GM13976 (cell line): ENCODE measurements at regions not wholly inside any gene's neighbourhood (a gene's known extent, or its start where the extent isn't known, plus 50 kb on each side); places are given as distances from the start of the nearest gene placed in this dataset.

ENCODE experiments used
- DNase-seq: peaks from one replicate; pipeline ENCODE4 v3.0.0; 2012; ENCODE audit warnings: low spot score
- CTCF ChIP-seq: IDR thresholded peaks from 2 replicates; pipeline ENCODE4 v1.5.1; 2012; ENCODE audit warnings: borderline replicate concordance, mild to moderate bottlenecking; ENCODE audit not compliant: insufficient read depth; ENCODE audit errors: extremely low read depth, missing control alignments, control extremely low read depth
- in situ Hi-C: fragments of 300-500 bp; cut with MboI; formaldehyde crosslinking; loops from one replicate; pipeline ENCODE4 v1.12.0; 2022; ENCODE audit warnings: low sequenced_read_pairs, mixed read lengths, inconsistent platforms; ENCODE audit not compliant: unreplicated experiment

- DNase-seq, result no peak
- in situ Hi-C loops, result no loop called here
- TF ChIP-seq CTCF, result no peak
These were observed 477.8 kb downstream of the CDH2 start for GRCh38 chr18:27699137-27699536.

GRCh38 chr18:27696148-27696547, 480.8 kb downstream of the CDH2 start:
- in situ Hi-C loops, result no loop called here
- no peak for TF ChIP-seq CTCF
- no peak for DNase-seq

GRCh38 chr18:27695503-27695902, 481.4 kb downstream of the CDH2 start:
- no peak for TF ChIP-seq CTCF
- DNase-seq, result no peak
- in situ Hi-C loops, result no loop called here

GRCh38 chr18:27695052-27695451, 481.9 kb downstream of the CDH2 start:
- DNase-seq, result no peak
- in situ Hi-C loops, result no loop called here
- TF ChIP-seq CTCF, result no peak

GRCh38 chr18:27688581-27688980, 488.3 kb downstream of the CDH2 start:
- in situ Hi-C loops, result no loop called here
- TF ChIP-seq CTCF, result no peak
- no peak for DNase-seq

GRCh38 chr18:27687351-27687979, 489.5 kb downstream of the CDH2 start:
- no peak for DNase-seq
- TF ChIP-seq CTCF, result no peak

More at GRCh38 chr18:27687351-27687979, 489.5 kb downstream of the CDH2 start:
- in situ Hi-C loops, result no loop called here
